ENCODE measurements at regions not wholly inside any gene's neighbourhood (a gene's known extent, or its start where the extent isn't known, plus 50 kb on each side); places are given as distances from the start of the nearest gene placed in this dataset.

DNA sequence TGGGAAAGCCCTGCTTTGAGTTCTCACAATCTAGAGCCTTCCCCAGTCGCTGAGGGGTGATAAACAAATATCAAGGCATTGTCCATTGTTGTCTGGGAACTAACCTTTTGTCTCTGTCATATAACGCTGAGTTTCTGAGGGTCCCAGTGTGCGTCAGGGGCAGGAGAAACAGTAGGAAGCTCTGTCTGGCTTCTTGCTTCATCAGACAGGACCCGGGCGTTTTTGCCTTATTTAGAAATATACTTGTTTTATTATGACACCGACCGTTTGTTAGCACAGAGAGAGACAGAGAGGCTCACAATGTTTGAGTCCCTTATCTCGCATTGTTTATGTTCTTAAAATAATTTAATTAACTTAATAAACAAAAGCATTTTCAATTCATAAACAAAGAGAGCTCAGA is 204.9 kb upstream of the GAS1 start:
- no peak for DNase-seq (ENCODE audit: low read depth, low spot score)

DNA sequence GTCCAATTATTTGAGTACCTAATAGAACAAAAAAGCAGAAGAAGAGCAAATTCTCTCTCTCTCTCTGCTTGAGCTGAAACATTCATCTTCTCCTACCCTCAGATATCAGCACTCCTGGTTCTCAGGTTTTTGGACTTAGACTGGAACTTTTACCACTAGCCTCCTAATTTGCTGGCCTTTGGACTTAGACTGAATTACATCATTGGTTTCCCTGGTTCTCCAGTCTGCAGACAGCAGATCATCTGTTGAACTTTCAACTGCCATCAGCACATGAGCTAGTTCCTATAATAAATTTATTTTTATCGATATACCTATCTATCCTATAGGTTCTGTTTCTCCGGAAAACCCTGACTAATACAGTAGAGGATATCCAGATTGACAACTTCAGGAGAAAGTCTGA is 208.9 kb upstream of the GAS1 start:
- DNase-seq (ENCODE audit: low read depth, low spot score), result no peak

DNA sequence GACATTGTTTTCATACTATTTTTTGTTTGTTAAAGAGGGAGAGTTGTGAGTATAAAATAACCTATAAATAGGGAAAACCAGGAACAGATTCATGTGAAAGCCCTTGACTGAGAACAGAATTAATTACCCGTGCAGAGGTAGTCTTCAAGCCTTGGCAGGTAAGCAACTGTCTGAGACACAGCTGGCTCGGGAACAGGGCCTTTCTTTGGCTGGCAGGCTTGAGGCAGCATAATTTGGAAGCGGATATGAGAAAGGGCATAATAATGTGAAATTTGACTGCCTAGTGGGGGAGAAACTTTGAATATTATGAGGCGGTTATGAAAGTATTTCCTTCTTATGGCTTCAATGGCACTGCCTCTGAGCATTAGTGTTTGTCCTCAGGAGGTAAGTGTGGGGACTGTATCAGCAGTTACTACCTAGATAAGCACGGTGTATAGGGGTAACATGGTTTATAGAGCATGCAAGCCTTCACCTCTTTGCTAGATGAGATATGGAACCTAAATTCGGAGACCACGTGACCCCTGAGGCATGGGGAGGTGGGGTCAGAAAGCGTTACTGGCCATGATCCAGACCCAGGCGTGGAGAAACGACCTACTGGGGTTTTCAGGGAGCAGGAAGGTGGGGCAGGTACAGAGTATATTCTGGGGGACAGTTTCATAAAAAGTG is 210.2 kb upstream of the GAS1 start:
- DNase-seq (ENCODE audit: low read depth, low spot score), result no peak

DNA sequence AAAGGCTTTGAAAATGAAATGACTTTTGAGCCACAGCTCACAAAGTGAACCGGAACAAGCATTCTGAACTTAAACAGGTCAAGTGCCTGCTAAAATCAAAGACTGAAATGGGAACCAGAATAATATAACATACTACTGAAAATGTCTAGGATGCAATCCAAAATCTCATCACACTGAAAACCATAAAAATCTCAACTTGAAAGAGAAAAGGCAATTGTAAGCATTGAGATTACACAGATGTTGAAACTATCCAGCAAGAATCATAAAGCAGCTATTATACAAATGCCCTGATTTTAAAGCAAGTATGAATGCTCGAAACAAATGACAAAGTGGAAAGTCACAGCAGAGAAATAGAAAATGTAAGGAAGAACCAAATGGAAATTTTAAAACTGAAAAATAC is 211.5 kb upstream of the GAS1 start:
- DNase-seq (ENCODE audit: low read depth, low spot score), result no peak

DNA sequence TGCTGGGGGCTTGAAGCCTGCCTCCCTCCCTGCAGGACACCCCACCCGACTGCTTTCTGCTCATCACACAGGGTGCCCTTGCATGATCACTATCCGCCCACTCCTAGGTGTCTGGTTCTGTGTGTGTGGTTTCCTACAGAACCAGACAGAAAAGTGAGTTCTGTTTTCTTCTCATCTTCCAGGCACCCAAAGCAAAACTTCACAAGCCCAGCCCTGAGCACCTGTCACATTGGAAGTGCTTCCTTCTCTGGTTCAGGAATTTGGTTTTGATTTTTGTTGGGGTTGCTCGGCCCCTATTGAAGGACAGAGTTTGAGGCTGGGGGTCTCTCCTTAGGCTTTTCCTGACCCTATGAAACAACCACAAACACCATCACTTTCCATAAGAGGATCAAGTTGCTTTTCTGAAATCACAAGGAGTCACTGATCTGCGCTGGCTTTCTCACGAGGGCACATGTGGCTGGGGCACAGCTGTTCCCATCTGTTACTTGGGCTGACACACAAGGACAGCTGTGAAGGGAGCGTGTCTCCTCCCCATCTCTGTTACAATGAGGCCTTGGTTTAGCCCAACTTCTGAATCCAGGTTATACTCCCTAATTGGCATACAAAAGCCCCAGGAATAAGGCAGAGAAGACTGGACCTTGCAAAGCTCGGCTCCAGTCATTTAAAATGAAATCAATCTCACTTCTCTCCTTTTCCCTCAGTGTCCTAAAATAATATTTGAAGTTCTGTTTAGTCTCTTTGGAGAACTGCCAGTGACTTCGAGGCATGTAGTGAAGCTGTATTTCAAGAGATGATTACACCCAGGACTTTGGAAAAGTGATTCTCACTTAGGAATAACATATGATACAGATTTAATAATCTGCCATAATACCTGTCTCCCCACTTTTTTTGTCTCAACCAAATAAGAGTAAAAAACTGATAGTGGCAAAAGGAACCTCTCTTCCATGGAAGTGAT is 213.1 kb upstream of the GAS1 start:
- no peak for DNase-seq (ENCODE audit: low read depth, low spot score)

DNA sequence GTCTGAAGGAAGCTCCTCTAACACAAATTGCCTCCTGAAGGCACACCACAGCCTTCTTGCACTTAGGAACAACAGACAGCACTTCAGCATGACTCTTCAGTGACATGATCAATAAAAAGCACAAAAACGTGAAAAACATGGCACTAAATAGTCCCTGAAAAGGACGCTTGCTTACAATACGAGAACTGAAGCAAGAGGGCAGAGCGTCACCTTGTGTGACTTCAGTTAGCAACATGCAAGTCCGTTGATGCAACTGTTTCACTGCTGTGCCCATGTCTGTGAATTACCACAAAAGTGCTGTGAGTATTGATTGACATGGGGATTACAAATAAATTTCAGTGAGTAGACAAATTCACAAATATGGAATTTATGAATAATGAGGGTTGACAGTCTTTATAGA is 219.9 kb upstream of the GAS1 start:
- no peak for DNase-seq (ENCODE audit: low read depth, low spot score)

DNA sequence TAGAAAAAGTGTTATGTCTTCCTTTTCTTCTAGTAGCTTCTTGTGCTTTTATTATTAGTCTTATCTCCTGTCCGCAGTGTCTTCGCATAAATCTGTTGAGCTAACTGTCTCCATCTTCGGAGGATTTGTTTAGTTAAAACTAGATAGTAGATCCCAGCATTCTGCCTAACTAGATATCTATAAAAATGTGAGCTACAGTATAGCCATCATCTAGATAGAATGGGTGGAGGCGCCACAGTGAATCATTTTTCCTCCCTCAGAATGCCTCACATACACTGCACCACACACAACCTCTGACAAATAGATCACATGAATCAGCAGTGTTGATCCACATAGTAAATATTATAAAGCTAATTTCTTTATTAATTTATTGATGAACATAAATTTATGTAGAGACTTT is 220.3 kb upstream of the GAS1 start:
- DNase-seq (ENCODE audit: low read depth, low spot score), result no peak

DNA sequence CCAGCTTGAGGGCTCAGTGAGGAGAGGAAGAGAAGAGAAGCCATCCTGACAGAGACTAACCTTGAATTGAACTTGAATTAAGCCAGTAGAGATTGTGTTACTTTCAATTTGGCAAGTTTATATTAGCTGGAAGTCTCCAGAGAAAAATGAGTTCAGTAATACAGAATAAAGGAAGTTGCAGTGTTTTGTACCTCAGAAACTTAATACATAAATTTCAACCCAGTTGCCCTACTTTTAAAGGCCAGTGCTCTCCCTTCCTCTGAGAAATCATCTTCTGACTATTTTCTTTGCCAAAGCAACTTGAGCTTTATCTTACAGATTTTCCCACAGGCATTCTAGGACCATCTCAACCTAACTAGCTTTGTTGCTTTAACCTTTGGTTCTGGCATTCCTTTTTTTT is 231.0 kb upstream of the GAS1 start:
- DNase-seq (ENCODE audit: low read depth, low spot score), result no peak

DNA sequence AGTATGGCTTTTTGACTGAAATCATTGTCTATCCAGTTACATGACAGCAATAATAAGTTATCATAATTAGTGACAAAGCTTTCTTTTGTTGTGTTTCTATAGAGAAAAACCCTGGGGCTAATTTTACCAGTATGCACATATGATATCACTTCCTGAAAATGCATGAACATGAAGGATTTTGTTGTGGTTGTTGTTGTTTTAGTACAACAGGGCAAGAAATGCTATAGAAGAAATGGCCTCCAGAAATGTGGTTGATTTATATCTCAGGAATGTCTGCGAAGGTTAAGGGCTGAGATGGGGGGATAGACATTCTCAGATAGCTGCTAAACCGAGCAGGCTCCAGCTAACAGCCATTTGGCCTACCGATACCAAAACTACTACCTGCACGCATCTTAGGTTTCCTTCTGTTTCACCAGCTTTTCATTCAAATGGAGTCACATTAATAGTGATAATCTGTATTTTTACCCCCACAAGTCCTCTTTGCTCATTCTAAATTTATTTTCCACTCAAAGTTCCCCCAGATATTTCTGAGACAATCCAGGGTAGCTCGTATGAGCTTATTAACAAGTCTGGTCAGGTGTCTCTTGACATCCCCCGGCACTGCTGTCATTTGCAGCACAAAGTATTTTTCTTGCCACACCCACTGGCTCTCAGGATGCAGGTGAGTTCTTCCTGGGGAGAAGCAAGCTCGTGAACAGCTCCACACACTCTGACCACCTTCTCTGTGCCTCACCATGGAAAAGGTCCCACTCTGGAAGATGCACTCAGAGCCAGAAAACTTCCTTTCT is 232.4 kb upstream of the GAS1 start:
- no peak for DNase-seq (ENCODE audit: low read depth, low spot score)

DNA sequence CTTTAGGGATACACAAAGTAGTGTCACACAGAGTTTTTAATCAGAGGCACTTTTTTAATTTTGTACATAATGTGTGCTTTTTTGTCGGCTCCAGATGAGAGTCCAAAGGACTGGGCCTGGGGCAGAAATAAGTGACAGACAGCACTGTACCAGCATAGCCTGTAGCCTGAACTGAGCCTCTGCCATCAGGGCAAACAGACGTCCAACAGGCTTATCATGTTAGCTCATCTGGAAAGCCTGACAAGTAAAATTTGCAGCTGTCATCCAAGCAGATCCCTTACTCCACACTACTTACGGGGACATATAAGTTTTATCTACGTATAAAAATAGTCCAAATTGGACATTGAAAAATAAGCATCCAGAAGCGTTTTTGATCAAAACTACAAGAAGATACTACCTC is 233.1 kb upstream of the GAS1 start:
- no peak for DNase-seq (ENCODE audit: low read depth, low spot score)

DNA sequence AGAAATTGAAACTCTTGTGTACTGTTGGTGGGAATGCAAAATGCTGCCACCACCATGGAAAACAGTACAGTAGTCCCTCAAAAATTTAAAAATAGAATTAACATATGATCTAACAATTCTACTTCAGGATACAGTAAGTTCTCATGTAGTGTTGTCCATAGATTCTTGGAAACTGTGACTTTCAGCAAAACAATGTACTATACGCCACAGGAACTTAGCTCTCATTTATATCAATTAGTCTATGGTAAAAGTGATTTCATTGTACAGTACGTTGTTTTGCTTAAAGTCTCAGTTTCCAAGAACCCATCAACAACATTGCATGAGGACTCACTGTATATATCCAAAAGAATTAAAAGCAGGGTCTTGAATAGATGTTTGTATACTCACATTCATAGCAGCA is 233.5 kb upstream of the GAS1 start:
- DNase-seq (ENCODE audit: low read depth, low spot score), result no peak

DNA sequence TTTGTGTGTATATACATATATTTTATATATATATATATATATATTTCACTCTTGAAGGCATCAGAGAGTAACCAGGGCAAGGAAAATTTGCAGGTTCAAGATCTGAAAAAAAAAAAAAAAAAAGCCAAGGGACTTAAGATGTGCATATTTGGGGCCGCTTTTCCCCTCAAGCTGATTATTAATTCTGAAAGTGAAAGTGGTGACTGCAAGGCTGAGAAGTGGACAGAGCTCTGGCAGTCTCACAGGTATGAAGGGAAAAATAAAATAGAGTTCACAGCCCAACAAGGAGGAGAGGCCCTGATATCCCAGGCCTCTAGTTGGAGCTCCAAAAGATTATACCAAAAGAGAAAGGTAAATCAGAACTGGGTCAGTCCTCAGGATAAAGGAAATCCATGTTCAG is 234.4 kb upstream of the GAS1 start:
- no peak for DNase-seq (ENCODE audit: low read depth, low spot score)

DNA sequence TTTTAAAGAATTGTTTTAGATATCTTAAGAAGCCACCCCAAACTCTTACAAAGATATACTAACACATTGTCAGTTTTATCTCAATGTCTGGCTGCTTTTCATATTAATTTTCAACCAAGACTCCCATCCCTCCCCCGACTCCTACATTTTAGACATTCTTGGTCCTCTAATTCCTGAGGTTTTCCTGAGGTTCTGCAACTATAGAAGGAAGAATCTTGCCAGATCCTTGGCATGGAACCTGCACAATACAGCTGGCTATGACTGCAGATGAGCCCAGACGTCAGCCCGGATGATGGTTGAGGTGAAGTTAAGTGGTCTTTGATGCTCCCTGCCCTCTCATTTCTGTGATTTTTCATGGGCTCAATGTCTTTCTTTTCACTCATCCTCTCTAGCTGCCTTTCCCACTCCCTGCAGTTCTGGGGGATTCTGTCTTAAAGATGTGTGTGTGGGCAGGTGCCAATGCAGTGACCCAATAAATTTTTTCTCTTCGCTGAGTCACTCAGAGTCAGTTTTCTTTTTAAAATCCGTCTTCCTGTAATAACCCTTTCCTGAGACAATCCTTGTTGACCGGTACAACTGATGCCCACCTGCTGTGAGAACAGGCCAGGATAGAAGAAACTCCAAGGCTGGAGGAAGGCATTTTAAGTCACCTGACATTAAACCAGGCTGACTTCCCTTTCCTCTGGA is 237.8 kb upstream of the GAS1 start:
- no peak for DNase-seq (ENCODE audit: low read depth, low spot score)

DNA sequence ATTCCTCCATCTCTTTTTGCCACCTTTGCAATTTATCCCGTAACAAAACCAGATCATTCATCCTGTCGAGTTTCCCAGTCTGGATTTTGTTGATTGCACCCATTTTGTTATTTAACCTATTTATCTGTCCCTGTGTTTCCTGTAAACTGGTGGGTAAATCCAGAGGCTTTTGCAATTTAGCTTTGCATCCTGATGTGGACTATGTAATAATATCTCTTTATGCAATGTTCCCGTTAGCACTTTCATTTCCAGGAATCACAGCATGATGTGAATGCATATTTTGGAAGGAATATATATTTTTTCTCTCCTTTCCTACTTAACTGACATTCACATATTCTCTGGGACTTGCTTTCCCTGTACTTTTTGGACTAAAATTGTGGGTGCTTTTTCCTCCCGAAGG is 240.3 kb upstream of the GAS1 start:
- DNase-seq (ENCODE audit: low read depth, low spot score), result no peak

DNA sequence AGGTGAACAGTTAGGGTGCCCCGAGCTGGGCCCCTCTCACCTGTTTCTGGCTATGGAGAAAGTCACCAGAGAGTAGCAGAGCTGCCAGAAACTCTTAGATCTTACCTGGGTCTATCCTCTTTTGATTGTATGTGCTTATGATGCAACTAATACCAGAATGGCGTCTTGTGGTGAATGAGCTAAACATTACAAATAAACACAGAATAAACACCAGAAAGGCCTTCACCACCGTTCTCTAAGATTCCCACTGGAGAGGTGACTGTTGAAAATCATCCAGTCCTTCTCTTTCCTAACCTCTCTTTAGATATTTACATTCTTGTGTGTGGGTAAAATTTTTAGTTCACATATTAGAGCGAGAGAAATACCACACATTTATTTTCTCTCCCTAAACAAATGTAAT is 241.7 kb upstream of the GAS1 start:
- no peak for DNase-seq (ENCODE audit: low read depth, low spot score)

DNA sequence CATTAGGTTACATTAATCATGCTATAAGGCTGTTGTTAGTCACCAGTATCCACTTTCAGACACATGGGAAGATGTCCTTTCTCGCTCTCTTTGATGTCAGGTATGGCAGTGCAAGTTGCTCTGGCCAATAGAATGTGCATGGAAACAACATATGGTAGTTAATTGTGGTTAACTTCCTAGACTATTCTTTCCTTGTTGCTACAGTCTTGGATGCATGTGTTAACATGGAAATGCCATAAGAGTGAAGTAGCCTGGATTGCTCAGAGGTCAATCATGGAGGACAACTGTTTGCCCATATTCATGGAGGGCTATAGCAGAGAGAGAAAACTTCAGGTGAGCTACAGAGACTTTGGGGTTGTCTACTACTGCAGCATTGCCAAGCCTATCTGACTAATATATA is 245.8 kb upstream of the GAS1 start:
- DNase-seq (ENCODE audit: low read depth, low spot score), result no peak

DNA sequence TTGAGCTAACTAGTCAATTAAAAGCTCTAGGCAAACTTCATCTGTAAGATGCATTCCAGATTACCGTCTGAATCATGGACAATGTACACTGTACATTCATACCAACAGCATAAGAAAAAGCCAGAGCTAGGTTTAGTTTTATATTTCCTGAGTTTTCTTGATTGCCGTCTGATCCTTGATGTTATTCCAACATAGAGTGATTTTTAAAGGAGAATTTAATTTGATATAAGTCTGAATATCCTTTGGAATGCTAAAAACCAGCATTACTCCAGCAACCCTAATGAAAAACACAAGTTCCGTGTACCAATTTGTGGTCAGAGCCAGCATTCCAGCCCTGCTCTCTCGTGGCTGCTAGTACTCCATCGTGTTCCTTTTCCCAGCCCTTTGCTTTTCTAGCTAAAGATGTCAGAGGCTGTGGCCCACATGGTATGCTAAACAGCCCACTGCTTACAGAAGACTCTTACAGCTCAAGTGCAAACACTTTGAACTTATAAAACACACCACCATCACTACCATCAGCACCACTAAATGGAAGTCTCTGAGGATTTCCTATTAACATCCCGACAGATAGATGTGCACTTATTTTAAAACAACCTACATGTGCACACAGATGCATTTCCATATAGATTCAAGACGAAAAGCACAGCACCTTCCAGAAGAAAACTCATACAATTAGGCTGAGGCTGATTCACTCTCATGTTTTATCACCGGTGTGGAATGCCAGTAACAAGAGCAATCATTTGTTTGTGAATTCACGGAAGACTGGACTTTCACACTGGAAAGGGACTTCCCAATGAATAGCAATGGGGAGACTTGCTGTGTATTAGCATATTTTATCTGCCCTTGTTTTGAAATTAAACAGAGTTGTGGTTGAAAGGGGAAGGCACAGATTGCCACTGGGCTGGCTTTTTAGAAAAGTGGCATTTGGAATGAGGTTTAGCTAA is 246.9 kb upstream of the GAS1 start:
- no peak for DNase-seq (ENCODE audit: low read depth, low spot score)

DNA sequence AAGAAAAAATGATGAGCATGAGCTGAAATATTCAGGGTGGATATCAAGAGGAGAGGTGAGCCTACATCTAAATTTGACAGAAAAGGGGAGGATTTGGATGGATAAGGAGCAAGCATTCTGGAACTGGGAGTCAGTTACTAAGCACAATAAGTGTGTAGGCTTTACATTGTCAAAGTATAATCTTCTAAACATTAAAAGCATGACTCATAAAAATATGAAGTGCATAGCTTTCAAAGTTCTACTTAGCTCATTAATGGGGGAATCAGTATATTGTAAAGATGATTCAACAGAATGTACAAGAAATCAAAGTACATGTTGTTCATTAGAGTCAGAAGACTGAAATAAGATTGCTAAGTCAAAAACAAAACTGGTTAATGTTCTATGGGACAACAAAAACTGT is 248.0 kb upstream of the GAS1 start:
- no peak for DNase-seq (ENCODE audit: low read depth, low spot score)

DNA sequence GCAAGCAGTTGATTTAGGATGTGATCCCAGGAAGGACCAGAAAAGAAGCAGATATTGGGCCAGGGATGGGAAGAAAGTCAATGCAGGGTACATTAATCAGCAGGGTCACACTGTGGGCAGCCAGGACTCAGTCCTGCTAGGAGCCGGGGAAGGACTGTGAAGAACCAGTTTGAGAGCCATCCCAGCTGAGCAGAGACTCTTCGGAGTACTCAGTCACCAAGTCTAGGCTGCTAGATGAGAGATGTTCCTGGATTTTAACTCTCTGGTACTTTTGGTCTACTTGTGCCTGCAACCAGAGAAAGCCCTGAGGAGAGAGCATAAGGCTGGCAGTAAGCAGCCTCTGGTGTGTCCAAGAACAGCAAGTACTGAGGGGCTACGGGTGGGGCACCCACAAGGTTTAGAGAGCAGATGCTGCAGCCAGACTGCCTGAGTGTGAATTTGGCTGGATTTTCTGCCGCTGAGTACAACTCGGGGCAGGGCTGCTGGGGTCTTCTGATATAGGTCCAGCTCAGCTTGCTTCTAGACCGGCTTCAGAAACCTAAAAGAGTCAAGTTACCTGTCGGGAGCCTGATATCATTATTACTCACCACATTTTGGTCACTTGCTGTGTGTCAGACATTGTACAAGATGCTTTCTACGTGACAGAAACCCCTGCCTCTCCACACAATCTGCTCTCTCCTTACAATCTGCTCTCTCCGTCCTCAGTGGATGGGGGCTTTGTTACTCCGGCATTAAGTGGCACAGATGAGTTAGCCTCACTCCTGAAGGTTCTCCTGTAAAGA is 250.2 kb upstream of the GAS1 start:
- DNase-seq (ENCODE audit: low read depth, low spot score), result no peak

DNA sequence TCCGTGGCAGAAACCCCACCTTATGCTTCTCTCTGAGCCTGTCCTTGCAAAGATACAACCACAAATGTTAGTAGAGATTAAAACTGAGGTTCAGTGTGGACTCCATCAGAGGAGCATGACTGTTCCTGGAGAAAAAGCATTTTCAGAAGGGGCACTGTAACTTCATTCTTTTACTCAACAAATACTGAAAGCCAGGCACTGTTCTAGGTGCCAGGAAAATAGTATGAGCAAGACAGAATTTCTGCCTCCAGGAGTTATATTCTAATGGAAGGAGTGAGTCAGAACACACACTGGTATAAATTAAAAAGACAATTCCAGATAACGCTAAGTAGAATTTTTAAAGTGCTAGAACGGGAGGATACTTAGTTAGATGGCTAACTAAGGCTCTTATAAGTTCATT is 251.4 kb upstream of the GAS1 start:
- no peak for DNase-seq (ENCODE audit: low read depth, low spot score)

Measured in iPS DF 19.7 (cell line).